ENCODE measurements at regions not wholly inside any gene's neighbourhood (a gene's known extent, or its start where the extent isn't known, plus 50 kb on each side); places are given as distances from the start of the nearest gene placed in this dataset.

DNA sequence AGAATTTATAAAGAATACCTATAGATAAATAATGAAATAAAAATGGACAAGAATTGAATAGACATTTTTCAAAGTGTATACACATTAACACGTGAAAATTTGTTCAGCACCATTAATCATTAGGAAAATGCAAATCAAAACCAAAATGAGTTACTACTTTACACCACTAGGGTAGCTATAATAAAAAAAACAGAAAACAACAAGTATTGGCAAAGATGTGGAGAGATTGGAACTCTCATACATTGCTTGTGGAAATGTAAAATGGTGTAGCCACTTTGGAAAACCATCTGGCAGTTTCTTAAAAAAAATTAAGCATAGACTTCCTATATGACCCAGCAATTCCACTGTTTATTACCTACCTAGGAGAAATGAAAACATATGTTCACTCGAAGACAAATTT lies 172.8 kb upstream of the P2RY1 start:
- H3K27ac ChIP-seq (ENCODE audit: control insufficient read depth, insufficient read depth, low read length), result no peak overlapping the region
- no peak for DNase-seq (ENCODE audit: low read depth, low spot score)
- no peaks in the 10 kb centered on the region for H3K36me3 ChIP-seq (ENCODE audit: control insufficient read depth in 2 of 2, extremely low read depth in 1 of 2, insufficient read depth in 2 of 2, low read length in 2 of 2)
- dilution Hi-C loops (cut with MboI; ENCODE audit: extremely low pct_ligation_motif_present, low sequenced_read_pairs), result no loop called here
- no peak overlapping the region for H3K4me2 ChIP-seq (ENCODE audit: control insufficient read depth, extremely low read depth, insufficient read depth, low read depth, low read length)
- no peak overlapping the region for H3K9ac ChIP-seq (ENCODE audit: control insufficient read depth, extremely low read depth, insufficient read depth, low read length)
- peaks cover 1% of the 10 kb centered on the region for H3K4me1 ChIP-seq (ENCODE audit: control insufficient read depth, extremely low read depth, insufficient read depth, low read length)
- FAIRE-seq, result no peak
- no peak for TF ChIP-seq EZH2 (IDR thresholded peaks at IDR 0.05; ENCODE audit: low read length)
- TF ChIP-seq, protein P1, sequence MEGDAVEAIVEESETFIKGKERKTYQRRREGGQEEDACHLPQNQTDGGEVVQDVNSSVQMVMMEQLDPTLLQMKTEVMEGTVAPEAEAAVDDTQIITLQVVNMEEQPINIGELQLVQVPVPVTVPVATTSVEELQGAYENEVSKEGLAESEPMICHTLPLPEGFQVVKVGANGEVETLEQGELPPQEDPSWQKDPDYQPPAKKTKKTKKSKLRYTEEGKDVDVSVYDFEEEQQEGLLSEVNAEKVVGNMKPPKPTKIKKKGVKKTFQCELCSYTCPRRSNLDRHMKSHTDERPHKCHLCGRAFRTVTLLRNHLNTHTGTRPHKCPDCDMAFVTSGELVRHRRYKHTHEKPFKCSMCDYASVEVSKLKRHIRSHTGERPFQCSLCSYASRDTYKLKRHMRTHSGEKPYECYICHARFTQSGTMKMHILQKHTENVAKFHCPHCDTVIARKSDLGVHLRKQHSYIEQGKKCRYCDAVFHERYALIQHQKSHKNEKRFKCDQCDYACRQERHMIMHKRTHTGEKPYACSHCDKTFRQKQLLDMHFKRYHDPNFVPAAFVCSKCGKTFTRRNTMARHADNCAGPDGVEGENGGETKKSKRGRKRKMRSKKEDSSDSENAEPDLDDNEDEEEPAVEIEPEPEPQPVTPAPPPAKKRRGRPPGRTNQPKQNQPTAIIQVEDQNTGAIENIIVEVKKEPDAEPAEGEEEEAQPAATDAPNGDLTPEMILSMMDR (optimal IDR thresholded peaks at IDR 0.05 in 1 of 3, IDR thresholded peaks at IDR 0.05 in 1 of 3, conservative IDR thresholded peaks at IDR 0.05 in 1 of 3; ENCODE audit: extremely low read depth in 1 of 3, insufficient read depth in 2 of 3, low read length in 3 of 3), result no peak
- H3K27me3 ChIP-seq (ENCODE audit: control insufficient read depth, extremely low read depth, insufficient read depth, low read length), result no peaks in the 10 kb centered on the region
- H3K79me2 ChIP-seq (ENCODE audit: control insufficient read depth, insufficient read depth, low read length), result no peaks in the 10 kb centered on the region
- H3K9me3 ChIP-seq (ENCODE audit: control insufficient read depth, low read depth, low read length), result no peaks in the 10 kb centered on the region
- no peak overlapping the region for H2AFZ ChIP-seq (ENCODE audit: control insufficient read depth, low read length)
- H4K20me1 ChIP-seq (ENCODE audit: control insufficient read depth, extremely low read depth, insufficient read depth, low read length), result no peaks in the 10 kb centered on the region
- no peak overlapping the region for H3K4me3 ChIP-seq (ENCODE audit: control insufficient read depth in 2 of 3, extremely low read depth in 1 of 3, insufficient read depth in 2 of 3, low read depth in 1 of 3, low read length in 3 of 3)
- no peaks in the 10 kb centered on the region for H3K9me1 ChIP-seq (ENCODE audit: control insufficient read depth, extremely low read depth, insufficient read depth, low read length)

DNA sequence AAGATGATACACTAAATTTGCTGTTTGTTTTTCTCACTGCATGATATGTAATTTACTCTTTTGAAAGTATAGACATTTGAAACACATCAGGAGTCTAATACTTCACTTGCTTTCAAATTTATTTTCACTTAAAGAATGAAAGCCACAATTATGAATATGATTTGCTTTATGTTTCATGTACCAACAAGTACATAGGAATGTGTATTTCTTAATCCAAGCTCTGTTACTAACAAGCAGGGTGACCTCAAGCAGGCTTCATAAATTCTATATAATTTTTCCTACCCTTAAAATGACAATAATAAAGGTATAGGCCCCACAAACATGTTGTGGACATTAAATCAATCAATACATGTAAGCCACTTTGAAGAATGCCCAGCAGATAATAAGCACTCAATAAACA lies 170.2 kb upstream of the P2RY1 start:
- H3K9ac ChIP-seq (ENCODE audit: control insufficient read depth, extremely low read depth, insufficient read depth, low read length), result no peak overlapping the region
- no peak for TF ChIP-seq EZH2 (IDR thresholded peaks at IDR 0.05; ENCODE audit: low read length)
- TF ChIP-seq, protein P1 (optimal IDR thresholded peaks at IDR 0.05 in 1 of 3, IDR thresholded peaks at IDR 0.05 in 1 of 3, conservative IDR thresholded peaks at IDR 0.05 in 1 of 3; ENCODE audit: extremely low read depth in 1 of 3, insufficient read depth in 2 of 3, low read length in 3 of 3), result no peak
- no peak overlapping the region for H3K27ac ChIP-seq (ENCODE audit: control insufficient read depth, insufficient read depth, low read length)
- H3K79me2 ChIP-seq (ENCODE audit: control insufficient read depth, insufficient read depth, low read length), result no peaks in the 10 kb centered on the region
- H3K36me3 ChIP-seq (ENCODE audit: control insufficient read depth in 2 of 2, extremely low read depth in 1 of 2, insufficient read depth in 2 of 2, low read length in 2 of 2), result no peaks in the 10 kb centered on the region
- FAIRE-seq (no peak), DNase-seq (ENCODE audit: low read depth, low spot score) (no peak)
- H3K4me3 ChIP-seq (ENCODE audit: control insufficient read depth in 2 of 3, extremely low read depth in 1 of 3, insufficient read depth in 2 of 3, low read depth in 1 of 3, low read length in 3 of 3), result no peak overlapping the region
- H2AFZ ChIP-seq (ENCODE audit: control insufficient read depth, low read length), result no peak overlapping the region
- no peaks in the 10 kb centered on the region for H3K27me3 ChIP-seq (ENCODE audit: control insufficient read depth, extremely low read depth, insufficient read depth, low read length)
- H3K4me1 ChIP-seq (ENCODE audit: control insufficient read depth, extremely low read depth, insufficient read depth, low read length), result no peaks in the 10 kb centered on the region
- no peaks in the 10 kb centered on the region for H4K20me1 ChIP-seq (ENCODE audit: control insufficient read depth, extremely low read depth, insufficient read depth, low read length)
- no peak overlapping the region for H3K4me2 ChIP-seq (ENCODE audit: control insufficient read depth, extremely low read depth, insufficient read depth, low read depth, low read length)
- H3K9me1 ChIP-seq (ENCODE audit: control insufficient read depth, extremely low read depth, insufficient read depth, low read length), result no peaks in the 10 kb centered on the region
- dilution Hi-C loops (cut with MboI; ENCODE audit: extremely low pct_ligation_motif_present, low sequenced_read_pairs), result no loop called here
- no peaks in the 10 kb centered on the region for H3K9me3 ChIP-seq (ENCODE audit: control insufficient read depth, low read depth, low read length)

Measured in keratinocyte (primary cell).